HG03196 (cell line): ENCODE measurements at regions not wholly inside any gene's neighbourhood (a gene's known extent, or its start where the extent isn't known, plus 50 kb on each side); places are given as distances from the start of the nearest gene placed in this dataset.

Experiments used
- ATAC-seq: cut with Tn5 transposase; IDR thresholded peaks from one replicate; pipeline ENCODE4 v1.9.1; 2021; ENCODE audit not compliant: unreplicated experiment

GRCh38 chr14:97377550-97377949, 580.4 kb downstream of the VRK1 start:
- ATAC-seq, result no peak

- no peak for ATAC-seq
Observed at GRCh38 chr14:97379091-97379531, 581.9 kb downstream of the VRK1 start.

GRCh38 chr14:97380539-97380941, 583.4 kb downstream of the VRK1 start:
- no peak for ATAC-seq

- no peak for ATAC-seq
Observed at GRCh38 chr14:97381309-97381708, 584.1 kb downstream of the VRK1 start.

GRCh38 chr14:97382616-97383226, 585.5 kb downstream of the VRK1 start:
- no peak for ATAC-seq

- no peak for ATAC-seq
Observed at GRCh38 chr14:97385727-97386126, 588.5 kb downstream of the VRK1 start.

- no peak for ATAC-seq
Observed at GRCh38 chr14:97387252-97387874, 590.2 kb downstream of the VRK1 start.

GRCh38 chr14:97388408-97388807, 591.2 kb downstream of the VRK1 start:
- ATAC-seq, result no peak

- no peak for ATAC-seq
Observed at GRCh38 chr14:97390096-97390724, 593.0 kb downstream of the VRK1 start.

GRCh38 chr14:97393244-97393643, 596.1 kb downstream of the VRK1 start:
- no peak for ATAC-seq

- no peak for ATAC-seq
Observed at GRCh38 chr14:97395068-97395467, 597.9 kb downstream of the VRK1 start.

GRCh38 chr14:97401714-97402113, 604.5 kb downstream of the VRK1 start:
- no peak for ATAC-seq

GRCh38 chr14:97402279-97402678, 605.1 kb downstream of the VRK1 start:
- no peak for ATAC-seq

- ATAC-seq, result no peak
Observed at GRCh38 chr14:97407701-97408407, 610.7 kb downstream of the VRK1 start.

- ATAC-seq, result no peak
Observed at GRCh38 chr14:97408503-97408902, 611.3 kb downstream of the VRK1 start.

GRCh38 chr14:97408937-97409815, 612.0 kb downstream of the VRK1 start:
- no peak for ATAC-seq

- ATAC-seq, result no peak
Observed at GRCh38 chr14:97410667-97411620, 613.8 kb downstream of the VRK1 start.

- no peak for ATAC-seq
Observed at GRCh38 chr14:97411938-97412612, 614.9 kb downstream of the VRK1 start.

GRCh38 chr14:97413022-97413539, 615.9 kb downstream of the VRK1 start:
- ATAC-seq, result no peak
